GM19351 (cell line): ENCODE measurements at regions not wholly inside any gene's neighbourhood (a gene's known extent, or its start where the extent isn't known, plus 50 kb on each side); places are given as distances from the start of the nearest gene placed in this dataset.

Experiments used
- ATAC-seq: cut with Tn5 transposase; IDR thresholded peaks from one replicate; pipeline ENCODE4 v1.9.1; 2021; ENCODE audit warnings: mild to moderate bottlenecking, moderate library complexity; ENCODE audit not compliant: unreplicated experiment

GRCh38 chr5:15447209-15447608 is 52.8 kb upstream of the FBXL7 start:
- ATAC-seq, result no peak

- ATAC-seq, result no peak
Observed at GRCh38 chr5:15446552-15446951, 53.4 kb upstream of the FBXL7 start.

GRCh38 chr5:15442193-15442570 is 57.8 kb upstream of the FBXL7 start:
- ATAC-seq, result no peak

GRCh38 chr5:15441433-15442192 is 58.4 kb upstream of the FBXL7 start:
- no peak for ATAC-seq

GRCh38 chr5:15440434-15440833 is 59.5 kb upstream of the FBXL7 start:
- no peak for ATAC-seq

- ATAC-seq, result no peak
Observed at GRCh38 chr5:15439801-15440200, 60.2 kb upstream of the FBXL7 start.

DNA sequence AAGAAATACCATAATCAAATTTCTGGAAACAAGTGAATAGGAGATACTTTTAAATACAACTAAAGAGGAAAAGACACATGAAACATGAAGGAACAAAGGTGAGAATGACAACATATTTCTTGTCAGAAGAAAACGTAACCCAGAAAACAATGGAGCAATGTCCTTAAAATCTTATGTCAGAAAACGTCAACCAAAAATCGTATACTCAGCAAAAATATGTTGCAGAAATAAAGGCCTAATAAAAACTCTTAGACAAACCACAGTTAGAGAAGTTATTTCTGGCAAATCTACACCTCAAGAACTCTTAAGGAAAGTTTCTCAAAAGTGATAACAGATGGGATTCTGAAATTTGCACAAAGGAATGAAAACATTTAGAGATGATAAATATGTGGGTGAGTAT is 66.3 kb upstream of the FBXL7 start:
- no peak for ATAC-seq

DNA sequence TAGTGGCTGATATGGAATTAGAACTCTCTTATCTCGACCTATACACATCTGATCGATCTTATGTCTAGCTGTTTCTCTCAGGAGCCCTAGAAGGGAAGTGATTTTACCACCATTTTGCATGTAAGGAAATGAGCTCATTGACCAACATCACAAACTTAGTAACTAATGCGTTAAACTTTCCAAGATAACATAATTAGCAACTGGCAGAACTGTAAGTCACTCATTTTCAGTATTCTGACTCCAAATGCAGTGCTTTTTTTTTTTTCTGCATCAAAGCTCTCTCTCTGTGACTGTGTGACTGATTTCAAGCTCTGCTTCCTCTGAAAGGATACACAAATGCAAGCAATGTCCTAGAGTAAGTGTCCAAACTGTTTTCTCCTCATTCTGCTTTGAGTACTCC is 68.1 kb upstream of the FBXL7 start:
- no peak for ATAC-seq

DNA sequence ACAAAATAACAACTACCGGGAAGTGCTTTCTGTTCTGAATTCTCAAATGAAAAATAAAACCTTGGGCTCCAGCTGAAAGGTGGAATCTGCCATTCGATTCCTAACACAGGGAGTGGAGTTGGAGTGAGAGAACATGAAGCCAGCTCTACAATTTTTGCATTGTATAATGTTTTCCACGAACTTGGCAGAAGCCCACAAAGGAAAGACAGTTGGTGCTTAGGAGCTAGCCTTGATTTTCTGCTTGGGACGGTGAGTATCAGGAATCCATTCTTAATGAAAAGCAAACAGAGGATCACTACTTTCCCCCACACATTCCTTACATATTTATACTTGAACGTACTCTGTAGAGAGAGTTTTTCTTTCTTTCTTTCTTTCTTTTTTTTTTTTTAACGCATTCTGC is 74.2 kb upstream of the FBXL7 start:
- ATAC-seq, result no peak

GRCh38 chr5:15424769-15425168 is 75.2 kb upstream of the FBXL7 start:
- no peak for ATAC-seq

GRCh38 chr5:15421921-15422412 is 78.0 kb upstream of the FBXL7 start:
- ATAC-seq, result no peak

- ATAC-seq, result no peak
Observed at GRCh38 chr5:15421381-15421780, 78.6 kb upstream of the FBXL7 start.

- ATAC-seq, result no peak
Observed at GRCh38 chr5:15420201-15420600, 79.8 kb upstream of the FBXL7 start.

DNA sequence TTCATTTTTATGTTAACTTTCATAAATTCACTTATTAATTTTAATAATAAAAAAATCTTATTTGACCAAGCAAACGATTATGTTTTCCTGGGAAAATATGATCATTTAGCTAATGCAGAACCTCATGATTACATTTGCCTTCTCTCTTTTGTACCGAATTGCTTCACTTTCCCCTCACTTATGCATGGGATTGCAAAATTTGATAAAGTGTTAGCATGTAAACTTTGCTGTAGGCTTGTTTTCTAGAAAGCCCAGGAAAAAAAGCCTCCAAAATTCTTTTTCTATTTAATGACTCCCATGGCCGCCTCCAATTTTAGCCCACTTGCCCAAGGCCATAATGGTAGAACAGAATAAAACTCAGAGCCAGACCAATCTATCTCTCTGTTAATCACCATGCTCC is 82.8 kb upstream of the FBXL7 start:
- ATAC-seq, result no peak

DNA sequence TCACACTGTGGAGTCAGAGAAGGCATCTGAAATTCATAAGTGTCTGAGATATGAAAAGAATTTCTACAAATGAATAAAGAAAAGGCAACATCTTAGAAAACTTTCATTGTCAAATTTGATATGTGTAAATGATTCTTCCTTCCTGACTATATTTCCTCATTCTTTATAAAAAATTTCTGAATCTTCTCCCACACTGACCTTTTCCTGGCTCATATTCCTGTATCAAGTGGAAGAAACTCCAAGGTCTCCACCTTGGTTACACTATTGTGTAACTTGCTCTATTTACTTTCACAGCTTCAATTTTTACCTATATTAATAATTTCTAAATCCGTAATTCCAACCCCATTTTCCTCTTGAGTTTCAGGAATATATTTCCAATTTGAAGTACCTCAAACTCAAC is 93.5 kb upstream of the FBXL7 start:
- no peak for ATAC-seq

- no peak for ATAC-seq
Observed at GRCh38 chr5:15393146-15393545, 106.8 kb upstream of the FBXL7 start.

GRCh38 chr5:15391704-15392397 is 108.1 kb upstream of the FBXL7 start:
- no peak for ATAC-seq

GRCh38 chr5:15388866-15389265 is 111.1 kb upstream of the FBXL7 start:
- no peak for ATAC-seq

- ATAC-seq, result no peak
Observed at GRCh38 chr5:15387931-15388524, 112.0 kb upstream of the FBXL7 start.

DNA sequence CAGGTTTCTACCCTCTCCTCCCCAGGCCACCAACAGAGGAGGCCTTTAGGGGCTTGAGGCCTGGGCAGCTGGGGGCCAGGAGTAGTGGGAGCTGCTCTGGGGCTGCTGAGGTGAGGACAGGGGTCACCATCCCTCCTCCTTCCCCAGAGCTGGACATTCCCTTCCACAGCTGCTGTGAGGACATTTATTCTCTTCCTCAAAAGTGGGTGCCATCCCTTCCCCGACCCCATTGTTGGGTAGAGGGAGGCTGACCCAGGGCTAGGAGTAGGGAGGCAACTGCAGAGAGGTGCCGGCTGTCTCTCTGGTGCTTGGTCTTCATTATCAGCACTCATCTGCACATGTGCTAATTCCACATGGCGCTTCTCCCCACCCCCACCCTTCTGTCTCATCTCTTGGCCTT is 113.9 kb upstream of the FBXL7 start:
- ATAC-seq, result no peak

DNA sequence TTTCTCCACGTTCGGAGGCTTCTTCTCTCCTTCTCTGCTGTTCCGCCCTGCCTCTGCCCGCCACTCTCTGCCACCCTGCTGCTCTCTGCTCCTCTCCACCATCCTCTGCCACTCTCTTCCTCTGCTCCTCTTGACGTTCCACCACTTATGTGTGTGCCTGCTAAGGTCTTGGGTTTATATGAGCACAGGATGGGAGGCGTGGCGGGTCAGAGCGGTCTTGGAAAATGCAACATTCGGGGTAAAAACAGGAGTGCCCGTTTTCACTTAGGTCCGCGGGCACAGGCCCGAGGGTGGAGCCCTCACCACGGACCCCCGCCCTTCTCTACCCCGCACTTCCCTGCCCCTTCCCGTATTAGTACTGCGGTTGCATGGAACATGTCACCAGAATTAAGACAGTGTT is 114.4 kb upstream of the FBXL7 start:
- no peak for ATAC-seq

DNA sequence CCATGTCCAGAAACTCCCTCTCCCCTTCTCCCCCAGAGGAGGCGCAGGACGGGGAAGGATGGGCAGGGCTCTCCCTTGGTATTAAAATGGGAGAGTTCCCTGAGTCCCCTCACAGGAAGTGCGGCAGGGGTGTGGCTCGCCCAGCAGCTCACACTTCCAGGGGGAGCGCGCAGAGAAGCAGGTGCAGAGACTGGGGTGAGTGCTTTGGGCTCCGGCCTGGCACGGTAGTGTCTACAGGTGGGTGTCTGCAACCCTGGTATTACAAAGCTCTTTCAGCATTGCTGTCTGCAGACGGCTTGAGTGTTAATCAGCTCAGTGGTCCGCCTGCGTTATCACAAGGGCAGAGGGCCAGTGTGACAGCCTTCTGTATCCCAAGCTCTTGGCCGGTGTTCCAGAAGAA is 114.9 kb upstream of the FBXL7 start:
- no peak for ATAC-seq
